GM12801 (cell line): ENCODE measurements at regions not wholly inside any gene's neighbourhood (a gene's known extent, or its start where the extent isn't known, plus 50 kb on each side); places are given as distances from the start of the nearest gene placed in this dataset.

Source experiments
- CTCF ChIP-seq: IDR thresholded peaks from one replicate; pipeline ENCODE4 v1.5.1; 2011; ENCODE audit warnings: control low read depth; ENCODE audit not compliant: insufficient read length; ENCODE audit errors: extremely low read depth

GRCh38 chr1:80076469-80076868 lies 1069.9 kb upstream of the ADGRL4 start:
- TF ChIP-seq CTCF: no peak

GRCh38 chr1:80075351-80075750 lies 1068.8 kb upstream of the ADGRL4 start:
- TF ChIP-seq CTCF: no peak

GRCh38 chr1:80072563-80072962 lies 1066.0 kb upstream of the ADGRL4 start:
- no peak for TF ChIP-seq CTCF

- TF ChIP-seq CTCF: no peak
Measured at GRCh38 chr1:80066060-80066459, 1059.5 kb upstream of the ADGRL4 start.

- no peak for TF ChIP-seq CTCF
Measured at GRCh38 chr1:80064524-80064923, 1058.0 kb upstream of the ADGRL4 start.

GRCh38 chr1:80059940-80060339 lies 1053.4 kb upstream of the ADGRL4 start:
- TF ChIP-seq CTCF: no peak

GRCh38 chr1:80056179-80056578 lies 1049.6 kb upstream of the ADGRL4 start:
- TF ChIP-seq CTCF: no peak

- no peak for TF ChIP-seq CTCF
Measured at GRCh38 chr1:80054129-80054528, 1047.6 kb upstream of the ADGRL4 start.
